Esophagus (tissue), 2 donors: ENCODE measurements at regions not wholly inside any gene's neighbourhood (a gene's known extent, or its start where the extent isn't known, plus 50 kb on each side); places are given as distances from the start of the nearest gene placed in this dataset.

Experiments
- H3K27ac ChIP-seq, 2 donors: one replicate each; pipeline ENCODE4 v1.5.1; 2013; ENCODE audit warnings: low read depth in 2 of 2, mild to moderate bottlenecking in 2 of 2, inconsistent platforms in 1 of 2, low read length in 1 of 2, moderate library complexity in 1 of 2
- H3K27me3 ChIP-seq, 2 donors: one replicate each; pipeline ENCODE4 v1.6.1; 2013; ENCODE audit warnings: low read length in 2 of 2, control low read depth in 1 of 2, mild to moderate bottlenecking in 1 of 2; ENCODE audit not compliant: insufficient read depth in 2 of 2, control insufficient read depth in 1 of 2
- H3K36me3 ChIP-seq, 2 donors: one replicate each; pipeline ENCODE4 v1.6.1; 2013; ENCODE audit warnings: low read length in 1 of 2; ENCODE audit not compliant: control insufficient read depth in 2 of 2, insufficient read depth in 2 of 2
- H3K4me1 ChIP-seq, 2 donors: one replicate each; pipeline ENCODE4 v1.6.1; 2013; ENCODE audit warnings: low read length in 1 of 2; ENCODE audit not compliant: control insufficient read depth in 2 of 2, insufficient read depth in 2 of 2
- H3K4me3 ChIP-seq, 2 donors: one replicate each; pipeline ENCODE4 v1.5.1; 2013; ENCODE audit warnings: low read length in 2 of 2, mild to moderate bottlenecking in 2 of 2, low read depth in 1 of 2, moderate library complexity in 1 of 2
- H3K9me3 ChIP-seq, 2 donors: one replicate each; pipeline ENCODE4 v1.6.1; 2013; ENCODE audit warnings: mild to moderate bottlenecking in 2 of 2, low read depth in 1 of 2, low read length in 1 of 2, moderate library complexity in 1 of 2; ENCODE audit not compliant: control insufficient read depth in 2 of 2, insufficient read depth in 1 of 2
- WGBS, 2 donors: extraction: QIAGEN DNeasy Blood & Tissue Kit; methylation state at CpG; one replicate each; pipeline ENCODE4 v1.1.7; 2013; 5-methylcytosine and 5-hydroxymethylcytosine counted together
- donor health status: healthy with polysubstance abuse.
- donor health status: Bipolar disorder and iron deficiency.

DNA sequence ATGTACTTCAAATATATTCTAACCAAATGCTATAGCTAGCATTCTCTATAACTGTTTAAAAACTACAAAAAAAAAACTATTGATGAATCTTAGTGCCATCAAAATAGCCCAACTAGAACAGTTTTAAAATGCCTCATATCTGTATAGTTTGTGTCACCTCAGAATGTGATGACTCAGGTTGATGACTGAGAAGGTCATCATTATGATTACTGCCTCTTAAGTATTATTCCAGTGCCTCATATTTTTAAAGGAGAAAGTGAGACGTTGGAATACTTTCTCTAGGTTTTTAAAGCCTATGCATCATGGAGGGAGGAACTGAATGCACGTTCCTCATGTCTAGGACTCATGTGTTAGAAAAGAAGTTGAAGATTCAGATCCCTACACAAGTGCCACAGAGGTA lies 88.2 kb downstream of the TMA16 start:
- Histone ChIP-seq H3K4me3 (no peak overlapping the region), H3K4me1 (no peaks in the 10 kb centered on the region), H3K36me3 (no peaks in the 10 kb centered on the region), H3K27me3 (no peaks in the 10 kb centered on the region), H3K9me3 (no peaks in the 10 kb centered on the region), H3K27ac (no peak overlapping the region)
- 60% methylated on average over 2 of the region's 2 CpGs for WGBS, 2 donors

DNA sequence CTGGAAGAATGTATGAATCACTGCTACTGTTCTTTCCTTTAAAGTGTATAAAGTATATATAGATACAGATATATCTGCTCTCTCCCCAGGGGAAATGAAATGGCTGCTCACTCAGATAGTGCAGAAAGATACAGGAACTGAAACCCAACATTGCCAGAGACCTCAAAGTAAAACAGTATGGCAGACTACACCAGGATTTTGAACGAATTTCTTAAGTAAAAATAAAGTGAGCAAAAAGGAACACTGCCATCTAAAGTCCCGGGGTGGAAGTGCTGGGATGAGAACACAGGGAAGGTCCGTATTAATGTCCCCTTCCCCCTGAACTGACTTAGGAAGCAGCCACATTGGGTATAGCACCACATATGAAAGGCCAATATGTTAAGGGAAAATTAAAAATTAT lies 93.4 kb downstream of the TMA16 start:
- H3K27ac ChIP-seq = no peak overlapping the region
- no peaks in the 10 kb centered on the region for H3K36me3 ChIP-seq
- H3K4me1 ChIP-seq = no peaks in the 10 kb centered on the region
- 75 to 77% methylated on average over 3 of the region's 3 CpGs for WGBS, 2 donors
- no peaks in the 10 kb centered on the region for H3K9me3 ChIP-seq
- H3K4me3 ChIP-seq = no peak overlapping the region
- no peaks in the 10 kb centered on the region for H3K27me3 ChIP-seq

DNA sequence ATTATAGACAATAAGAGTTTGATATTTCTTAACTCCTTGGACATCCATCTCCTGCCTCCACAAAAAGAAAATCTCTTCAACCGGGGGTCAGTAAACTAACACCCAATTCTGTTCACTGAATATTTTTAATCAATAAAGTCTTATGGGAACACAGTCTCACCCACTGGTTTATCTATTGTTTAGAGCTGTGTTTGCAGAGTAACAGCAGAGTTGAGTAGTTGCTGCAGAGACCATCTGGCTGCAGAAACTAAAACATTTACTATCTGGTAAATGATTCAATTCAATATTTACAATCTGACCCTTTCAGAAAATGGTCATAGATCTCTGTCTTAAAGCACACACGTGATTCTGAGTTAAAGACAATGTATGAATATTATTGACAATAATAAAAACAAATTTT lies 94.0 kb downstream of the TMA16 start:
- Histone ChIP-seq H3K27ac (no peak overlapping the region), H3K36me3 (no peaks in the 10 kb centered on the region), H3K4me3 (no peak overlapping the region), H3K4me1 (no peaks in the 10 kb centered on the region), H3K9me3 (no peaks in the 10 kb centered on the region), H3K27me3 (no peaks in the 10 kb centered on the region)
- 22 to 30% methylated on average over 2 of the region's 2 CpGs for WGBS, 2 donors

DNA sequence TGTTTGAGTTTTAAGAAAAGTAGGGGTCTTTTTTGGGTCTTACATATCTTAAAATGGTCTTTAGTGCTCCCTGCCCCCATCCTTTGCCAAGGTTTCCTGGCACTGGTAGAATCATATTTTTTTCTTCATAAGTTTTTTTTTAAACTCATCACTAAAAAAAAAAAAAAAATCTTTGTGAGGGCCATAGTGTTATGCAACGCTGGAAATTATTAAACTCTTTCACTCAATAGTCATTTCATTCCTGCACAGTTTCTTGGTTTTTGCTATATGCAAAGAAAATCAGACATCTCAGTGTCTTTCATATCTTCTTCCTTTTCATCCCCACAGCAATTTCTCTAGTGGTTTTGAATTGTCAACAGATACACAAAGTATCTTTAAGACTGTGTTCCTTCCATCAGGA lies 95.6 kb downstream of the TMA16 start:
- Histone ChIP-seq H3K27me3 (no peaks in the 10 kb centered on the region), H3K4me1 (no peaks in the 10 kb centered on the region)
- WGBS, 2 donors = 60 to 77% methylated on average over 1 of the region's 1 CpG

DNA sequence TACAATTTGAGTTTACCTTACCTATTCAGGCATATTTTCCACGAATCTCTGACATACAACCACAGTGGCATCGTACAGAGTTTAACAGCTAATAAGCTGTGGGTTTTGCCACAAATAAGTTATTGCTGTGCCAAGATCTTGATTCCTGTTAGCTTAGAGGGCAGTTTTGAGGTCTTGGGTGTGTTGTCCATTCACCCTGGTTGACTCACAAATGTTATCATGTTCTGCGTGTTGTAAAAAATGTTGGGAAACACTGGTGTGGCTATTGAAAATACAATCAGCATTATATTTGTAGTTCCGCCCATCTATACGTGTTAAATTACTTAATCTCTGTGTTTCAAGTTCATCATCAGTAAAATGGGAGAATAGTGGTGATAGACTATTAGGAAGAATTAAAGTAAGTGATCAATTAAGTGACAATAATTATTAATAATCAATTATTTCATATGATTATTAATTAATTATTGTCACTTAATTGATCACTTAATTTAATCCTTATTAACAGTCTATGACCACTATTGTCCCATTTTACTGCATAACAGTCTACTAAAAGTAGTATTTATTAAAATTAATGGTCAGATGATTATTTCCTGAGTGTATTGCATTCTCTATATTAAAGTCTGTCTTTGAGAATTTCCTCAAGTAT lies 96.3 kb downstream of the TMA16 start:
- Histone ChIP-seq H3K36me3 (no peaks in the 10 kb centered on the region), H3K4me3 (no peak overlapping the region), H3K27me3 (no peaks in the 10 kb centered on the region), H3K27ac (no peak overlapping the region), H3K4me1 (no peaks in the 10 kb centered on the region), H3K9me3 (no peaks in the 10 kb centered on the region)
- WGBS, 2 donors = 67 to 77% methylated on average over 5 of the region's 5 CpGs

More for the DNA sequence above, 95.6 kb downstream of the TMA16 start:
- no peak overlapping the region for H3K4me3 ChIP-seq
- no peaks in the 10 kb centered on the region for H3K9me3 ChIP-seq
- no peaks in the 10 kb centered on the region for H3K36me3 ChIP-seq
- no peak overlapping the region for H3K27ac ChIP-seq

DNA sequence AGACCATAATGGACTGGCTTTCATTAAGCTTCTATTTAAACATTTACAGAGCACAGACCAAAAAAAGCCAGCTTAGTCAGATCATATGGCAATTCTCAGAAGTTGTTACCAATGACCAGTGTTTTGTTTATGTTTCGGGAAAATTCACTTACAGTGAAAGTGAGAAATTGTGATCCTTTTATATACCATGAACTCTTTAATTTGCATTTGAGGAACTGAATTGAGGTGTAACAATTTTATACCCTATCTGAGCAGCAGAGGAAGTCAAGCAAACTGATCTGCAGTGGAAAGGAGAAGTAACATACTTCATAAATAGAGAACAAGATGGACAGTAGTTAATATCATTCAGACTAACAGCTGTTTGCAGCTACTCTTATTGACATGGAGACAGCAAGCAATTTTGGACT lies 97.1 kb downstream of the TMA16 start:
- H3K9me3 ChIP-seq = no peaks in the 10 kb centered on the region
- H3K36me3 ChIP-seq = no peaks in the 10 kb centered on the region
- no peak overlapping the region for H3K27ac ChIP-seq
- no peak overlapping the region for H3K4me3 ChIP-seq
- 60 to 67% methylated on average over 1 of the region's 1 CpG for WGBS, 2 donors
- no peaks in the 10 kb centered on the region for H3K4me1 ChIP-seq
- H3K27me3 ChIP-seq = no peaks in the 10 kb centered on the region

DNA sequence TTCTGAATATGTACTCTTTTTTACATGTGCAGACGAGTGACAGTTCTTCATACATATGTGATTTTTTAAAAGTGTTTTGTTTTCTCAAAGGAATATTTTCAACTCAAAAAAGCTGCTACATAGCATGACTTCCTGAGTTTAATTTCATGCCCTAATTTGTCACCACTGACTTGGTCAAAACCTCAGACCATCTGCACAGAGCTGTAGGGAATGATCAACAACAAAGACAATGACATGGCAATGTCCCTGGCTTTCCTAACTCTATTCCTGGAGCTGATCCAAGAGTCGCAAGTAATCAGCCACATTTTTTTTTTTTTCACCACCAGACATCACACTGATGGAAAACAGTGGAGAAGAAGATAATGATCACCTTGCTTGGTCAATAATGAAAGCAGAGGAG lies 97.7 kb downstream of the TMA16 start:
- Histone ChIP-seq H3K27me3 (no peaks in the 10 kb centered on the region), H3K36me3 (no peaks in the 10 kb centered on the region), H3K4me3 (no peak overlapping the region), H3K4me1 (no peaks in the 10 kb centered on the region), H3K9me3 (no peaks in the 10 kb centered on the region), H3K27ac (no peak overlapping the region)
- 32 to 37% methylated on average over 2 of the region's 2 CpGs for WGBS, 2 donors

DNA sequence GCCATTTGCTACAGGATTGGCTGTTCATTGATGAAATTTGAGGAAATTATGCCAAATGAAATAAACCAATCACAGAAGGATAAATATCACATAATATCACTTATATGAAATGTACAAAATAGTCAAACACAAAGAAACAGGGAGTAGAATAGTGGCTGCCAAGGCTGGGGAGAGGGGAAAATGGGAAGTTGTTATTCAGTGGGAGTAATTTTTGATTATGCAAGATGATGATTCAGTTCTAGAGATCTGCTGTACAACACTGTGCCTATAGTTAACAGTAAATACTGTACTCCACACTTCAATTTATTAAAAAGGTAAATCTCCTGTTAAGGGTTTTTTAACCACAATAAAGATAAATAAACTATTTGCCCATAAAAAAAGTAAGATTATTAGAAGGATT lies 101.1 kb downstream of the TMA16 start:
- Histone ChIP-seq H3K36me3 (no peaks in the 10 kb centered on the region), H3K27me3 (no peaks in the 10 kb centered on the region), H3K4me1 (no peaks in the 10 kb centered on the region), H3K9me3 (no peaks in the 10 kb centered on the region), H3K4me3 (no peak overlapping the region), H3K27ac (no peak overlapping the region)

DNA sequence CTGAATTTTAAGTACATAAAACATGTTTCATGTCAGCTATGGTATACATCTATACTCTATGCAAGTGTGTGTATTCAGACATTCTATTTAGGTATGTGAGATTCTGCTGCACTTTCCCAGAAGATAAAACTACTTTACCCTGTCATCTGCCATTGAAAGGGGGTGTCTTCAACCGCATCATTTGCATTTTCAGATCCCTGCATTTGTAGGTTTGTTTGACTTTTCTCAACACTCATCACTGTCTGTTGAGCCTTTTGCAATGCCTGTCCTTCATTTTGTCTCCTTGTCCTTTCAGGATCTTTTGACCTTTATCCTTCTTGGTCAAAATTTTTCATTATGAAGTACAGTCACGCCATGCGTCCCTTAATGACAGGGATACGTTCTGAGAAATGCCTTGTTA lies 103.5 kb downstream of the TMA16 start:
- no peak overlapping the region for H3K4me3 ChIP-seq
- no peaks in the 10 kb centered on the region for H3K27me3 ChIP-seq
- H3K27ac ChIP-seq = no peak overlapping the region
- H3K36me3 ChIP-seq = no peaks in the 10 kb centered on the region
- WGBS, 2 donors = 84 to 87% methylated on average over 4 of the region's 4 CpGs
- no peaks in the 10 kb centered on the region for H3K9me3 ChIP-seq
- H3K4me1 ChIP-seq = no peaks in the 10 kb centered on the region

DNA sequence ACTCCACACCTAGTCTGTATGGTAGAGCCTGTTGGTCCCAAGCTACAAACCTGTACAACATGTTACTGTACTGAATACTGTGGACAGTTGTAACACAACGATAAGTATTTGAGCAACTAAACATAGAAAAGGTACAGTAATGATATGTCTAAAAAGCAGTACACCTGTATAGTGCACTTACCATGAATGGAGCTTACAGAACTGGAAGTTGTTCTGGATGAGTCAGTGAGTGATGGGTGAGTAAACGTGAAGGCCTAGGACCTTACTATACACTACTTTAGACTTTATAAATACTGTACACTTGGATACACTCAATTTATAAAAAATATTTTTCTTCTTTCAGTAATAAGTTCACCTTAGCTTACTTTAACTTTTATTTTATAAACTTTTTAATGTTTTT lies 104.0 kb downstream of the TMA16 start:
- Histone ChIP-seq H3K36me3 (no peaks in the 10 kb centered on the region), H3K4me3 (no peak overlapping the region), H3K27me3 (no peaks in the 10 kb centered on the region), H3K4me1 (no peaks in the 10 kb centered on the region), H3K27ac (no peak overlapping the region), H3K9me3 (no peaks in the 10 kb centered on the region)
- WGBS, 2 donors = 88% methylated on average over 2 of the region's 2 CpGs
